ENCODE measurements at regions not wholly inside any gene's neighbourhood (a gene's known extent, or its start where the extent isn't known, plus 50 kb on each side); places are given as distances from the start of the nearest gene placed in this dataset.

DNA sequence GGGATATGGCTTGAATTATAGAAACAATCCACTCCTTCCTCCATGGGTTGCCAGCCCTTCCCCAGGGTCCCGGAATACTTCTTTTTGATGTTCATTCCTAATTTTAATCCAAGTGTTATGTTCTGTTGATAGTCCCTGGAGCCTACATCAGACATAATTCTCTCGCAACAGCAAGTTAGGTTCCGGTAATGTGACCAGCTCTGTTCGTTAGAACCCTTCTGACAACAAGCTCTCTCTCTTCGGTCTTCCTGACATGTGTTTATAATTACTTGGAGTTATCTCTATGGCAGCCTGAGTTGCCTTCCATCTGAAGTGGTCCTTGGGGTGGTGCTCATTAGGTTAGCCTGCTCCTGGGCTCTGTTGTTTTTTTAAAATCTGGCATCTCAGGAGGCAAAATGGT is 506.9 kb upstream of the JARID2 start:
- H3K4me3 Mint-ChIP-seq (ENCODE audit: low read depth): no peak overlapping the region
- no peak for DNase-seq (ENCODE audit: low spot score, unreplicated experiment)
- peaks cover 6% of the 10 kb centered on the region for H3K9me3 Mint-ChIP-seq (ENCODE audit: low read depth)
- TF ChIP-seq, protein P1, sequence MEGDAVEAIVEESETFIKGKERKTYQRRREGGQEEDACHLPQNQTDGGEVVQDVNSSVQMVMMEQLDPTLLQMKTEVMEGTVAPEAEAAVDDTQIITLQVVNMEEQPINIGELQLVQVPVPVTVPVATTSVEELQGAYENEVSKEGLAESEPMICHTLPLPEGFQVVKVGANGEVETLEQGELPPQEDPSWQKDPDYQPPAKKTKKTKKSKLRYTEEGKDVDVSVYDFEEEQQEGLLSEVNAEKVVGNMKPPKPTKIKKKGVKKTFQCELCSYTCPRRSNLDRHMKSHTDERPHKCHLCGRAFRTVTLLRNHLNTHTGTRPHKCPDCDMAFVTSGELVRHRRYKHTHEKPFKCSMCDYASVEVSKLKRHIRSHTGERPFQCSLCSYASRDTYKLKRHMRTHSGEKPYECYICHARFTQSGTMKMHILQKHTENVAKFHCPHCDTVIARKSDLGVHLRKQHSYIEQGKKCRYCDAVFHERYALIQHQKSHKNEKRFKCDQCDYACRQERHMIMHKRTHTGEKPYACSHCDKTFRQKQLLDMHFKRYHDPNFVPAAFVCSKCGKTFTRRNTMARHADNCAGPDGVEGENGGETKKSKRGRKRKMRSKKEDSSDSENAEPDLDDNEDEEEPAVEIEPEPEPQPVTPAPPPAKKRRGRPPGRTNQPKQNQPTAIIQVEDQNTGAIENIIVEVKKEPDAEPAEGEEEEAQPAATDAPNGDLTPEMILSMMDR (IDR thresholded peaks at IDR 0.05; ENCODE audit: unreplicated experiment): no peak
- no peak overlapping the region for H3K27ac Mint-ChIP-seq
- peaks cover 3% of the 10 kb centered on the region for H3K4me1 Mint-ChIP-seq (ENCODE audit: low read depth)
- no peaks in the 10 kb centered on the region for H3K27me3 Mint-ChIP-seq
- peaks cover 2% of the 10 kb centered on the region for H3K36me3 Mint-ChIP-seq (ENCODE audit: insufficient read depth)

DNA sequence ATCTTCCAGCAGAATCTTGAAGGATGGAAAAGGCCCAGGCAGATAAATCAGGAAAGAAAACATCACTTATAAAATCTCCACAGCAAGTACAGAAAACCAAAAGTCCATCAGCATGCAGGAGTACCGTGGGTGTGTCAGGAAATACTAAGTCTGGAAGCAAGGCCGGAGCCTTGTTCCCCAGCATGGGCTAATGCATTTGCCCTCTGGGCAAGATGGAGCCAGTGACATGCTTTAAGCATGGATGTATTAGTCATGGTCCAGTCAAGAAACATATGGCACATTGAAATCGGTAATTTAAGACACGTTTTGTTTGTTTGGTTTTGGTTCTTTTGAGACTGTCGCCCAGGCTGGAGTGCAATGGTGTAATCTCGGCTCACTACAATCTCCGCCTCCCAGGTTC is 506.0 kb upstream of the JARID2 start:
- Mint-ChIP-seq H3K27ac (no peak overlapping the region), H3K27me3 (no peaks in the 10 kb centered on the region), H3K4me1 (ENCODE audit: low read depth) (peaks cover 3% of the 10 kb centered on the region), H3K4me3 (ENCODE audit: low read depth) (no peak overlapping the region), H3K9me3 (ENCODE audit: low read depth) (peaks cover 2% of the 10 kb centered on the region), H3K36me3 (ENCODE audit: insufficient read depth) (no peaks in the 10 kb centered on the region)
- TF ChIP-seq, protein P1 (IDR thresholded peaks at IDR 0.05; ENCODE audit: unreplicated experiment): no peak
- no peak for DNase-seq (ENCODE audit: low spot score, unreplicated experiment)

DNA sequence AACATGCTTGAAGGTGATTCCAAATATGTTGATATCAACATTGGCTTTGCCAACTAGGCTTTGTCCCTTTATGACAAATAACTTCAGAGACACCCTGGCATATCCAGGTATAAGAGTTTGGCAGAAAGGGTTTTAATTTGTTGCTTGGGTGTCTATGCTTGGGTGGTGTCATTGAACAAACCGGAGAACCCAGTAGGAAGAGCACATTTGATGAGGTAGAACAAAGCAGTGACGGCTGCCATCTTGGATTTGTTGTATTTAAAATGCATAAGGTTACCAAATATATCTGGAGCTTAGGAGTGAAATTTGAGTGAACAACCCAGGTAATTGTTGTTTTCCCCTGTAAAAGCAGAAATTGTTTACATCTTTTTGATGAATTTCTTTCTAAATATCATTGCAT is 503.7 kb upstream of the JARID2 start:
- Mint-ChIP-seq H3K4me3 (ENCODE audit: low read depth) (no peak overlapping the region), H3K4me1 (ENCODE audit: low read depth) (peaks cover 4% of the 10 kb centered on the region), H3K36me3 (ENCODE audit: insufficient read depth) (no peaks in the 10 kb centered on the region), H3K27ac (no peak overlapping the region), H3K27me3 (no peaks in the 10 kb centered on the region), H3K9me3 (ENCODE audit: low read depth) (peaks cover 15% of the 10 kb centered on the region)
- no peak for DNase-seq (ENCODE audit: low spot score, unreplicated experiment)
- TF ChIP-seq, protein P1 (IDR thresholded peaks at IDR 0.05; ENCODE audit: unreplicated experiment): no peak

DNA sequence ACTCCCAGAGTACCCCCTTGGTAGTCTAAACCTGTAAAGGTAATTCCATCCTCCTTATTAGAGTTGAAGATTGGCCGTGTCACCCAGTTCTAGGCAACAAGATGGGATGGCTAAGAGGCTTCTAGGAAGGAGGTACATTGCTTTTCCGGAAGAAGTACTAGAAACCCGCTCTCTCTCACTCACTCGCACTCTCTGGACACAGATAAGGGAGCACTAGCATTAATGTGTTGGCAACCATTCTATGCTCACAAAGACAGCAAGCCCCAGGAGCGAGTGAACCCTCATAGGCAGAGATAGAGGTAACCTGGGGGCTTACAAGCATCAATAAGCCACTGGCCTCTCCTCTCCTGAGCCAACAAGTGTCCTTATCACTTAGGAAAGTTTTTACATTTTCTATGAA is 503.2 kb upstream of the JARID2 start:
- no peaks in the 10 kb centered on the region for H3K36me3 Mint-ChIP-seq (ENCODE audit: insufficient read depth)
- H3K9me3 Mint-ChIP-seq (ENCODE audit: low read depth): peaks cover 15% of the 10 kb centered on the region
- TF ChIP-seq, protein P1 (IDR thresholded peaks at IDR 0.05; ENCODE audit: unreplicated experiment): no peak
- H3K27ac Mint-ChIP-seq: no peak overlapping the region
- H3K4me3 Mint-ChIP-seq (ENCODE audit: low read depth): no peak overlapping the region
- H3K4me1 Mint-ChIP-seq (ENCODE audit: low read depth): peaks cover 5% of the 10 kb centered on the region
- DNase-seq (ENCODE audit: low spot score, unreplicated experiment): no peak
- H3K27me3 Mint-ChIP-seq: no peaks in the 10 kb centered on the region

DNA sequence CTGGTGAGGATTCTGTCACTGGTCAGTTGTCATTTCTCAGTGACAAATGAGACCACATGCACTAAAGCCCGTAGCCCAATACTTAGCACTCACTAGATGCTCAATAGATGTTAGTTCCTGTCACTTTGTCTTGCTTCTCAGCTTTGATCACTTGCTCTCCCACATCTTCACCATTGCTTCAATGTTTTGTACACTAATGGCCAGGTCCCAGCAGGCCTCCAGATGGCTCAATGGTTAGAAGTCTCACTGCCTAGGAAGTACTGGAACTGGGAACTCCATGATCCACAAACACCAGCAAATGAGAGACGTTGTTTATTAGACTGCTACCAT is 502.8 kb upstream of the JARID2 start:
- H3K9me3 Mint-ChIP-seq (ENCODE audit: low read depth): peaks cover 15% of the 10 kb centered on the region
- H3K36me3 Mint-ChIP-seq (ENCODE audit: insufficient read depth): no peaks in the 10 kb centered on the region
- TF ChIP-seq, protein P1 (IDR thresholded peaks at IDR 0.05; ENCODE audit: unreplicated experiment): no peak
- H3K4me3 Mint-ChIP-seq (ENCODE audit: low read depth): no peak overlapping the region
- H3K4me1 Mint-ChIP-seq (ENCODE audit: low read depth): peaks cover 6% of the 10 kb centered on the region
- no peak for DNase-seq (ENCODE audit: low spot score, unreplicated experiment)
- H3K27me3 Mint-ChIP-seq: no peaks in the 10 kb centered on the region
- H3K27ac Mint-ChIP-seq: no peak overlapping the region

Measured in progenitor cell of endocrine pancreas (in vitro differentiated cells).